Upper lobe of right lung (tissue), 1 donor: ENCODE measurements at regions not wholly inside any gene's neighbourhood (a gene's known extent, or its start where the extent isn't known, plus 50 kb on each side); places are given as distances from the start of the nearest gene placed in this dataset.

ENCODE experiments used
- ATAC-seq: fragments of 200-7000 bp; cut with Tn5 transposase; one replicate; pipeline ENCODE4 v1.9.1; 2020; ENCODE audit warnings: mild to moderate bottlenecking, moderate library complexity
- DNase-seq: peaks from one replicate; pipeline ENCODE4 v3.0.0-alpha.2; 2020
- H3K27ac ChIP-seq: fragments of 200-600 bp; one replicate; pipeline ENCODE4 v1.8.0; 2022
- H3K27me3 ChIP-seq: fragments of 200-600 bp; one replicate; pipeline ENCODE4 v1.8.0; 2022; ENCODE audit warnings: mild to moderate bottlenecking
- H3K36me3 ChIP-seq: fragments of 200-600 bp; one replicate; pipeline ENCODE4 v1.8.0; 2022
- H3K4me1 ChIP-seq: fragments of 200-600 bp; one replicate; pipeline ENCODE4 v1.8.0; 2022
- H3K4me3 ChIP-seq: fragments of 200-600 bp; one replicate; pipeline ENCODE4 v1.8.0; 2022; ENCODE audit warnings: mild to moderate bottlenecking
- H3K9me3 ChIP-seq: fragments of 200-600 bp; one replicate; pipeline ENCODE4 v1.8.0; 2022
- CTCF ChIP-seq: fragments of 200-600 bp; IDR thresholded peaks from one replicate; pipeline ENCODE4 v1.8.0; 2022; ENCODE audit warnings: antibody characterized with exemption
- intact Hi-C: fragments of 100-400 bp; cut with DNase I; formaldehyde crosslinking; loops from one replicate; pipeline ENCODE4 v1.11.0; 2022
- donor health status: DM: no; HTN: yes; CAD: no; lungs with severe emphysema.

- no peak overlapping the region for H3K4me3 ChIP-seq
- no peaks in the 10 kb centered on the region for H3K36me3 ChIP-seq
- TF ChIP-seq CTCF: no peak
- no peaks in the 10 kb centered on the region for H3K27me3 ChIP-seq
- H3K27ac ChIP-seq: no peak overlapping the region
- intact Hi-C loops: no loop called here
- H3K9me3 ChIP-seq: peaks cover 4% of the 10 kb centered on the region
- DNase-seq (no peak), ATAC-seq (no peak)
- H3K4me1 ChIP-seq: no peaks in the 10 kb centered on the region
Measured at GRCh38 chr4:116024954-116025708, 911.7 kb upstream of the NDST4 start.

- H3K4me3 ChIP-seq: no peak overlapping the region
- ATAC-seq (no peak), DNase-seq (no peak)
- no peaks in the 10 kb centered on the region for H3K4me1 ChIP-seq
- H3K27ac ChIP-seq: no peak overlapping the region
- TF ChIP-seq CTCF: no peak
- no peaks in the 10 kb centered on the region for H3K27me3 ChIP-seq
- no peaks in the 10 kb centered on the region for H3K36me3 ChIP-seq
- intact Hi-C loops: no loop called here
- H3K9me3 ChIP-seq: peaks cover 4% of the 10 kb centered on the region
Measured at GRCh38 chr4:116023049-116023448, 909.6 kb upstream of the NDST4 start.

- Histone ChIP-seq H3K4me3 (no peak overlapping the region), H3K9me3 (peaks cover 4% of the 10 kb centered on the region), H3K36me3 (no peaks in the 10 kb centered on the region), H3K27ac (no peak overlapping the region), H3K27me3 (no peaks in the 10 kb centered on the region), H3K4me1 (no peaks in the 10 kb centered on the region)
- no peak for DNase-seq
- ATAC-seq: no peak
- intact Hi-C loops: no loop called here
- no peak for TF ChIP-seq CTCF
Measured at GRCh38 chr4:116020141-116020722, 906.8 kb upstream of the NDST4 start.

- H3K27me3 ChIP-seq: no peaks in the 10 kb centered on the region
- ATAC-seq (no peak), DNase-seq (no peak)
- H3K9me3 ChIP-seq: peaks cover 15% of the 10 kb centered on the region
- no peak for TF ChIP-seq CTCF
- H3K36me3 ChIP-seq: no peaks in the 10 kb centered on the region
- H3K27ac ChIP-seq: no peak overlapping the region
- no peaks in the 10 kb centered on the region for H3K4me1 ChIP-seq
- H3K4me3 ChIP-seq: no peak overlapping the region
- intact Hi-C loops: no loop called here
Measured at GRCh38 chr4:116018831-116019230, 905.4 kb upstream of the NDST4 start.

GRCh38 chr4:116016201-116016600, 902.8 kb upstream of the NDST4 start:
- Histone ChIP-seq H3K9me3 (peaks cover 21% of the 10 kb centered on the region), H3K4me3 (no peak overlapping the region), H3K36me3 (no peaks in the 10 kb centered on the region), H3K4me1 (no peaks in the 10 kb centered on the region), H3K27ac (no peak overlapping the region), H3K27me3 (no peaks in the 10 kb centered on the region)
- ATAC-seq (no peak), DNase-seq (no peak)
- intact Hi-C loops: no loop called here
- TF ChIP-seq CTCF: no peak
